Keratinocyte (primary cell): ENCODE measurements at regions not wholly inside any gene's neighbourhood (a gene's known extent, or its start where the extent isn't known, plus 50 kb on each side); places are given as distances from the start of the nearest gene placed in this dataset.

Experiments
- CTCF ChIP-seq, 3 experiments: IDR thresholded peaks in 1 of 3; conservative IDR thresholded peaks in 1 of 3; optimal IDR thresholded peaks in 1 of 3; 2 replicates in 2 of 3; 3 replicates in 1 of 3; pipeline versions ENCODE3 to v1.5.1; 2011; ENCODE audit warnings: low read length in 3 of 3, mild to moderate bottlenecking in 3 of 3, moderate library complexity in 2 of 3, control low read depth in 1 of 3, inconsistent platforms in 1 of 3; ENCODE audit not compliant: insufficient read depth in 2 of 3; ENCODE audit errors: extremely low read depth in 1 of 3
- EZH2 ChIP-seq: IDR thresholded peaks from one replicate; pipeline ENCODE4 v1.6.1; 2012; ENCODE audit warnings: inconsistent platforms, mild to moderate bottlenecking, low read length, moderate library complexity

GRCh38 chr6:14501914-14502313 lies 384.3 kb downstream of the CD83 start:
- TF ChIP-seq CTCF (optimal IDR thresholded peaks at IDR 0.05 in 1 of 3, IDR thresholded peaks at IDR 0.05 in 1 of 3, conservative IDR thresholded peaks at IDR 0.05 in 1 of 3; ENCODE audit: extremely low read depth in 1 of 3, insufficient read depth in 2 of 3, low read length in 3 of 3) (no peak), EZH2 (no peak)
